ENCODE measurements at regions not wholly inside any gene's neighbourhood (a gene's known extent, or its start where the extent isn't known, plus 50 kb on each side); places are given as distances from the start of the nearest gene placed in this dataset.

GRCh38 chr6:103236923-103237322 lies 1622.8 kb downstream of the HACE1 start:
- DNase-seq: no peak

GRCh38 chr6:103231181-103231580 lies 1628.5 kb downstream of the HACE1 start:
- DNase-seq: no peak

GRCh38 chr6:103215847-103216246 lies 1643.9 kb downstream of the HACE1 start:
- no peak for DNase-seq

- no peak for DNase-seq
Observed at GRCh38 chr6:103210686-103211085, 1649.0 kb downstream of the HACE1 start.

- no peak for DNase-seq
Observed at GRCh38 chr6:103198386-103198785, 1661.3 kb downstream of the HACE1 start.

- DNase-seq: no peak
Observed at GRCh38 chr6:103193413-103193812, 1666.3 kb downstream of the HACE1 start.

GRCh38 chr6:103191391-103192093 lies 1668.2 kb downstream of the HACE1 start:
- no peak for DNase-seq

GRCh38 chr6:103184776-103185175 lies 1674.9 kb downstream of the HACE1 start:
- DNase-seq: no peak

- DNase-seq: no peak
Observed at GRCh38 chr6:103183831-103184411, 1675.8 kb downstream of the HACE1 start.

GRCh38 chr6:103178193-103178592 lies 1681.5 kb downstream of the HACE1 start:
- no peak for DNase-seq

GRCh38 chr6:103177791-103178190 lies 1681.9 kb downstream of the HACE1 start:
- no peak for DNase-seq

GRCh38 chr6:103175056-103175455 lies 1684.7 kb downstream of the HACE1 start:
- DNase-seq: no peak

- no peak for DNase-seq
Observed at GRCh38 chr6:103167345-103168071, 1692.2 kb downstream of the HACE1 start.

GRCh38 chr6:103154779-103155572 lies 1704.7 kb downstream of the HACE1 start:
- DNase-seq: no peak

GRCh38 chr6:103153016-103153415 lies 1706.7 kb downstream of the HACE1 start:
- no peak for DNase-seq

GRCh38 chr6:103142902-103143301 lies 1716.8 kb downstream of the HACE1 start:
- DNase-seq: no peak

GRCh38 chr6:103140308-103141027 lies 1719.3 kb downstream of the HACE1 start:
- DNase-seq: no peak

GRCh38 chr6:103139377-103139776 lies 1720.3 kb downstream of the HACE1 start:
- no peak for DNase-seq

- no peak for DNase-seq
Observed at GRCh38 chr6:103124471-103124870, 1731.0 kb downstream of the GRIK2 start.

GRCh38 chr6:103122766-103123601 lies 1729.5 kb downstream of the GRIK2 start:
- DNase-seq: no peak

GRCh38 chr6:103119056-103119455 lies 1725.5 kb downstream of the GRIK2 start:
- DNase-seq: no peak

- DNase-seq: no peak
Observed at GRCh38 chr6:103114582-103114981, 1721.1 kb downstream of the GRIK2 start.
